ENCODE measurements at regions not wholly inside any gene's neighbourhood (a gene's known extent, or its start where the extent isn't known, plus 50 kb on each side); places are given as distances from the start of the nearest gene placed in this dataset.

- WGBS (ENCODE audit: insufficient coverage, insufficient replicate concordance, low lambda C conversion rate, missing lambda C conversion rate), result 97% methylated on average over 4 of the region's 4 CpGs
- intact Hi-C loops (cut with micrococcal nuclease; ENCODE audit: unreplicated experiment) (no loop called here), in situ Hi-C loops (cut with MboI) (loop anchor here (25.0 kb wide), 1 partner anchor 103 kb away; no protein-coding TSS in a partner anchor)
- H3K27ac ChIP-seq (ENCODE audit: control insufficient read depth, insufficient read depth), result no peak overlapping the region
- no peak for DNase-seq (ENCODE audit: low read depth, low spot score)
- H3K4me2 ChIP-seq (ENCODE audit: control insufficient read depth, insufficient read depth), result no peak overlapping the region
- H3K9ac ChIP-seq (ENCODE audit: control insufficient read depth, insufficient read depth, low read length), result no peak overlapping the region
- RAD21 ChIA-PET (ENCODE audit: unreplicated experiment), result interaction anchor here (0.9 to 1.7 kb wide), 6 partner anchors 11 to 428 kb away, joined by 3 to 9 read pairs (median 4); partner anchors contain the start of gene BTG1
- no peak overlapping the region for H2AFZ ChIP-seq (ENCODE audit: control insufficient read depth, low read depth, low read length)
- peaks cover 36% of the 10 kb centered on the region for H3K4me1 ChIP-seq (ENCODE audit: control insufficient read depth, insufficient read depth, low read length)
- H3K79me2 ChIP-seq (ENCODE audit: control insufficient read depth, insufficient read depth, low read length), result peaks cover 8% of the 10 kb centered on the region
- no peaks in the 10 kb centered on the region for H3K36me3 ChIP-seq (ENCODE audit: control insufficient read depth in 2 of 2, insufficient read depth in 2 of 2, low read length in 1 of 2)
- SMC1A ChIA-PET (ENCODE audit: uncharacterized antibody, unreplicated experiment), result interaction anchor here (1.0 to 4.6 kb wide), 7 partner anchors 10 to 111 kb away, joined by 3 to 88 read pairs (median 7); no protein-coding TSS in a partner anchor
- H3K9me3 ChIP-seq (replicated peaks; ENCODE audit: control insufficient read depth, insufficient read depth, low read length), result peaks cover 2% of the 10 kb centered on the region
- CTCF ChIA-PET, result interaction anchor here (1.3 to 3.0 kb wide), 2 partner anchors 10 to 50 kb away, joined by 7 to 11 read pairs; no protein-coding TSS in a partner anchor
- POLR2A ChIA-PET, result interaction anchor here (0.9 to 2.2 kb wide), 3 partner anchors 8 to 25 kb away, joined by 3 to 7 read pairs (median 4); no protein-coding TSS in a partner anchor
- TF ChIP-seq ESRRA (IDR thresholded peaks at IDR 0.05; ENCODE audit: low read length) (no peak), ZBTB33 (IDR thresholded peaks at IDR 0.05) (peak; percentile 68; the same call in 1 of the 2 replicates), TCF12 (IDR thresholded peaks at IDR 0.05; ENCODE audit: low read depth, low read length) (no peak), ZNF384 (IDR thresholded peaks at IDR 0.05; ENCODE audit: borderline replicate concordance, low read depth, low read length) (no peak), SKIL (IDR thresholded peaks at IDR 0.05; ENCODE audit: low read depth, poor library complexity, severe bottlenecking) (no peak)
- BruUV-seq (replicated peaks), result no TSS peak
- no peak for ATAC-seq
- no peaks in the 10 kb centered on the region for H4K20me1 ChIP-seq (ENCODE audit: control insufficient read depth, insufficient read depth)
- no peak for FAIRE-seq
- no peaks in the 10 kb centered on the region for H3K27me3 ChIP-seq (replicated peaks in 1 of 2; ENCODE audit: control insufficient read depth in 2 of 2, insufficient read depth in 2 of 2, low read length in 1 of 2)
- no peak overlapping the region for H3K4me3 ChIP-seq
Observed at GRCh38 chr12:92458996-92459395, 243.8 kb upstream of the PLEKHG7 start.

Measured in GM12878 (cell line).